IMR-90 (cell line): ENCODE measurements at regions not wholly inside any gene's neighbourhood (a gene's known extent, or its start where the extent isn't known, plus 50 kb on each side); places are given as distances from the start of the nearest gene placed in this dataset.

ENCODE experiments used
- BHLHE40 ChIP-seq: fragments of 150-350 bp; IDR thresholded peaks from 2 replicates; pipeline ENCODE4 v1.6.1; 2016; ENCODE audit warnings: mild to moderate bottlenecking, low read depth, low read length
- CEBPB ChIP-seq: IDR thresholded peaks from 2 replicates; pipeline ENCODE4 v1.6.1; 2012; ENCODE audit warnings: low read depth, low read length, improper control_type of control experiment
- CHD1 ChIP-seq: IDR thresholded peaks from 2 replicates; pipeline ENCODE4 v1.6.1; 2012; ENCODE audit warnings: low read depth, low read length, improper control_type of control experiment
- CTCF ChIP-seq: conservative IDR thresholded peaks from 2 replicates; pipeline ENCODE4 v1.5.1; 2012; ENCODE audit warnings: mild to moderate bottlenecking, low read depth, low read length, improper control_type of control experiment
- FOS ChIP-seq: fragments of 150-350 bp; IDR thresholded peaks from 2 replicates; pipeline ENCODE4 v1.6.1; 2016; ENCODE audit warnings: low read depth, low read length
- MAFK ChIP-seq: IDR thresholded peaks from 2 replicates; pipeline ENCODE4 v1.6.1; 2012; ENCODE audit warnings: low read depth, low read length, improper control_type of control experiment
- MAZ ChIP-seq: IDR thresholded peaks from 2 replicates; pipeline ENCODE4 v1.6.1; 2012; ENCODE audit warnings: low read depth, mild to moderate bottlenecking, low read length, improper control_type of control experiment, moderate library complexity, borderline replicate concordance
- MXI1 ChIP-seq: IDR thresholded peaks from 2 replicates; pipeline ENCODE4 v1.6.1; 2012; ENCODE audit warnings: low read depth, mild to moderate bottlenecking, low read length, moderate library complexity, borderline replicate concordance
- POLR2A ChIP-seq: IDR thresholded peaks from 2 replicates; pipeline ENCODE4 v1.6.1; 2012; ENCODE audit warnings: mild to moderate bottlenecking, low read depth, low read length
- RAD21 ChIP-seq: IDR thresholded peaks from 2 replicates; pipeline ENCODE4 v1.6.1; 2012; ENCODE audit warnings: low read length, improper control_type of control experiment
- RCOR1 ChIP-seq: IDR thresholded peaks from 2 replicates; pipeline ENCODE4 v1.6.1; 2012; ENCODE audit warnings: mild to moderate bottlenecking, low read length, improper control_type of control experiment; ENCODE audit not compliant: insufficient replicate concordance
- RFX5 ChIP-seq: IDR thresholded peaks from 2 replicates; pipeline ENCODE4 v1.8.0; 2012; ENCODE audit warnings: low read depth, mild to moderate bottlenecking, low read length, moderate library complexity
- USF2 ChIP-seq: fragments of 150-350 bp; IDR thresholded peaks from 2 replicates; pipeline ENCODE4 v1.6.1; 2017; ENCODE audit warnings: mild to moderate bottlenecking, antibody characterized with exemption, low read length, low read depth
- TF ChIP-seq, protein P1 (sequence below): fragments of 150-350 bp; IDR thresholded peaks from 2 replicates; pipeline ENCODE4 v1.6.1; 2016; ENCODE audit warnings: low read depth, mild to moderate bottlenecking, low read length, moderate library complexity, borderline replicate concordance

- TF ChIP-seq POLR2A = no peak
- no peak for TF ChIP-seq CTCF
- TF ChIP-seq, protein P1, sequence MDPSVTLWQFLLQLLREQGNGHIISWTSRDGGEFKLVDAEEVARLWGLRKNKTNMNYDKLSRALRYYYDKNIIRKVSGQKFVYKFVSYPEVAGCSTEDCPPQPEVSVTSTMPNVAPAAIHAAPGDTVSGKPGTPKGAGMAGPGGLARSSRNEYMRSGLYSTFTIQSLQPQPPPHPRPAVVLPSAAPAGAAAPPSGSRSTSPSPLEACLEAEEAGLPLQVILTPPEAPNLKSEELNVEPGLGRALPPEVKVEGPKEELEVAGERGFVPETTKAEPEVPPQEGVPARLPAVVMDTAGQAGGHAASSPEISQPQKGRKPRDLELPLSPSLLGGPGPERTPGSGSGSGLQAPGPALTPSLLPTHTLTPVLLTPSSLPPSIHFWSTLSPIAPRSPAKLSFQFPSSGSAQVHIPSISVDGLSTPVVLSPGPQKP = no peak
- TF ChIP-seq USF2 = no peak
- no peak for TF ChIP-seq RAD21
- TF ChIP-seq CEBPB = no peak
- no peak for TF ChIP-seq RFX5
- no peak for TF ChIP-seq MAZ
- TF ChIP-seq MAFK = no peak
- TF ChIP-seq FOS = no peak
- TF ChIP-seq MXI1 = no peak
- TF ChIP-seq CHD1 = no peak
- TF ChIP-seq BHLHE40 = no peak
- TF ChIP-seq RCOR1 = no peak
Observed at GRCh38 chr9:89889865-89890264, 285.1 kb downstream of the GADD45G start.
